Right lobe of liver (tissue), 6 donors: ENCODE measurements at regions not wholly inside any gene's neighbourhood (a gene's known extent, or its start where the extent isn't known, plus 50 kb on each side); places are given as distances from the start of the nearest gene placed in this dataset.

Source experiments
- ATAC-seq, 4 donors: fragments of 200-7000 bp; cut with Tn5 transposase; one replicate each; pipeline ENCODE4 v1.9.1; 2020; ENCODE audit warnings: mild to moderate bottlenecking in 4 of 4, moderate library complexity in 4 of 4
- DNase-seq, 3 donors: peaks; one replicate each; pipeline ENCODE4 v3.0.0-alpha.2; 2020
- H3K27ac ChIP-seq, 3 donors: fragments of 200-600 bp; one replicate each; pipeline ENCODE4 v1.8.0; 2022
- H3K27me3 ChIP-seq, 2 donors: fragments of 200-600 bp; one replicate each; pipeline ENCODE4 v1.8.0; 2022
- H3K36me3 ChIP-seq, 4 donors: fragments of 200-600 bp; sonication (generic) in 1 of 4; one replicate each; pipeline versions ENCODE4 v1.5.1 to v1.8.0; 2017 to 2022; ENCODE audit warnings: control low read depth in 1 of 4
- H3K4me1 ChIP-seq, 4 donors: fragments of 200-600 bp; sonication (generic) in 1 of 4; one replicate each; pipeline versions ENCODE4 v1.5.1 to v1.8.0; 2017 to 2022; ENCODE audit warnings: control low read depth in 1 of 4
- H3K4me3 ChIP-seq, 3 donors: fragments of 200-600 bp; one replicate each; pipeline ENCODE4 v1.8.0; 2022
- H3K9me3 ChIP-seq, 4 donors: fragments of 200-600 bp; sonication (generic) in 1 of 4; one replicate each; pipeline versions ENCODE4 v1.5.1 to v1.8.0; 2017 to 2022; ENCODE audit warnings: control low read depth in 1 of 4
- POLR2A ChIP-seq: fragments of 450-650 bp; IDR thresholded peaks from one replicate; pipeline ENCODE4 v1.6.1; 2017; ENCODE audit warnings: antibody characterized with exemption, mild to moderate bottlenecking
- WGBS: methylation state at CpG from one replicate; pipeline ENCODE4 v1.1.6; 2018; ENCODE audit warnings: low coverage, low lambda C conversion rate; ENCODE audit not compliant: insufficient coverage; ENCODE audit errors: missing lambda C conversion rate; 5-methylcytosine and 5-hydroxymethylcytosine counted together
- intact Hi-C, 2 donors: fragments of 100-400 bp; cut with DNase I; formaldehyde crosslinking; loops; one replicate each; pipeline versions ENCODE4 v1.11.2 to v1.14.1; 2022
- TF ChIP-seq, protein P1 (sequence below), 4 donors: fragments of 200-600 bp in 3 of 4; fragments of 450-650 bp in 1 of 4; IDR thresholded peaks; one replicate each; pipeline versions ENCODE4 v1.5.1 to v1.8.0; 2016 to 2022; ENCODE audit warnings: antibody characterized with exemption in 4 of 4, mild to moderate bottlenecking in 2 of 4
- donor health status: DM: no; HTN: yes; CAD: no.
- donor health status: DM: no; HTN: no; CAD: no.
- donor health status: DM: no; HTN: no; CAD: no.
- donor health status: DM: no; HTN: yes; CAD: no.
- donor health status: DM: no; HTN: yes; CAD: no.

DNA sequence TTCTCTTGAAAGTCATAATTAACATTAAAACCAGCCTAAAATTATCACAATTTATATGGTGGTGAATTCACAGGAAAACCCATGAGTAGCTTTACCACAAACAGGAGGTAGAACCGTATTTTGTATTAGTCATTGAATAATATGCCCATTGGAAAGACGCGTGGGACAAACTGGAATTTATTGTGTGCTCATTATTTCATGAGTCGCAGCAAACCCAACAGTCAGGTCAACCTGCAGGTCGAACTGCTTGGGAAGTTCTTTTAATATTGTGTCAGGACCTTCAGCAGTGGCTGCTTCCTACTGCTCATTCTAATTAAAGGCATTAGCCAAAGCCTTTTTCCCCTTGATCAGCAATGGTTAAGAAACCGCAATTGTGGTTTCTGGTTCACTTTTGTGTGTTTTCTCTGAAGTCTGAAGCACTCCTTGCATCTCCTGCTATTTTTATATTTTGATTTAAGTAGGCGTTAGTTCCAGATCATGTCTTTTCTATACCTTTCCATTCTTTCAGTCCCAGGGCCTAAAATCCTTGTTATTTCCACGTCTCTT, 100.1 kb downstream of the RAB11FIP2 start:
- Histone ChIP-seq H3K27me3 (no peaks in the 10 kb centered on the region), H3K9me3 (no peaks in the 10 kb centered on the region), H3K27ac (no peak overlapping the region), H3K36me3 (no peaks in the 10 kb centered on the region), H3K4me3 (no peak overlapping the region), H3K4me1 (no peaks in the 10 kb centered on the region)
- TF ChIP-seq, protein P1, sequence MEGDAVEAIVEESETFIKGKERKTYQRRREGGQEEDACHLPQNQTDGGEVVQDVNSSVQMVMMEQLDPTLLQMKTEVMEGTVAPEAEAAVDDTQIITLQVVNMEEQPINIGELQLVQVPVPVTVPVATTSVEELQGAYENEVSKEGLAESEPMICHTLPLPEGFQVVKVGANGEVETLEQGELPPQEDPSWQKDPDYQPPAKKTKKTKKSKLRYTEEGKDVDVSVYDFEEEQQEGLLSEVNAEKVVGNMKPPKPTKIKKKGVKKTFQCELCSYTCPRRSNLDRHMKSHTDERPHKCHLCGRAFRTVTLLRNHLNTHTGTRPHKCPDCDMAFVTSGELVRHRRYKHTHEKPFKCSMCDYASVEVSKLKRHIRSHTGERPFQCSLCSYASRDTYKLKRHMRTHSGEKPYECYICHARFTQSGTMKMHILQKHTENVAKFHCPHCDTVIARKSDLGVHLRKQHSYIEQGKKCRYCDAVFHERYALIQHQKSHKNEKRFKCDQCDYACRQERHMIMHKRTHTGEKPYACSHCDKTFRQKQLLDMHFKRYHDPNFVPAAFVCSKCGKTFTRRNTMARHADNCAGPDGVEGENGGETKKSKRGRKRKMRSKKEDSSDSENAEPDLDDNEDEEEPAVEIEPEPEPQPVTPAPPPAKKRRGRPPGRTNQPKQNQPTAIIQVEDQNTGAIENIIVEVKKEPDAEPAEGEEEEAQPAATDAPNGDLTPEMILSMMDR (IDR thresholded peaks at IDR 0.05): no peak
- TF ChIP-seq POLR2A: no peak
- DNase-seq: no peak
- intact Hi-C loops: no loop called here
- WGBS: 69% methylated on average over 8 of the region's 8 CpGs
- ATAC-seq: no peak

DNA sequence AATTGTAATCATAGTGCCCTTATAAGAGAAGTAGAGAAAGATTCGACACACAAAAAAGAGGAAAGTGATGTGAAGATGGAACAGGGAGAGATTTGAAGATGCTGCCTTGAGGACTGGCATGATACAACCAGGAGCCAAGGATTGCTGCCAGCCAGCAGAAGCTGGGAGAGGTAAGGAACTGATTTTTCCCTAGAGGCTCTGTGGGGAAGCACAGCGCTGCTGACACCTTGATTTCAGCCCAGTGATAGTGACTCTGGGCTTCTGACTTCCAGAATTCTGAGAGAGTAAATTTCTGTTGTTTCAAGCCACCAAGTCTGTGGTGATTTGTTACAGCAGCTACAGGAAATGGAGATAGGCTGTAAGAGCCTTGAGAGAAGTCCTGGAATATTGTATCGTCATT, 98.2 kb downstream of the RAB11FIP2 start:
- Histone ChIP-seq H3K4me1 (no peaks in the 10 kb centered on the region), H3K36me3 (no peaks in the 10 kb centered on the region), H3K27ac (no peak overlapping the region), H3K9me3 (no peaks in the 10 kb centered on the region), H3K27me3 (no peaks in the 10 kb centered on the region), H3K4me3 (no peak overlapping the region)
- 82% methylated on average over 3 of the region's 3 CpGs for WGBS
- no peak for ATAC-seq
- intact Hi-C loops: no loop called here
- TF ChIP-seq POLR2A: no peak
- TF ChIP-seq, protein P1 (IDR thresholded peaks at IDR 0.05): no peak
- DNase-seq: no peak

DNA sequence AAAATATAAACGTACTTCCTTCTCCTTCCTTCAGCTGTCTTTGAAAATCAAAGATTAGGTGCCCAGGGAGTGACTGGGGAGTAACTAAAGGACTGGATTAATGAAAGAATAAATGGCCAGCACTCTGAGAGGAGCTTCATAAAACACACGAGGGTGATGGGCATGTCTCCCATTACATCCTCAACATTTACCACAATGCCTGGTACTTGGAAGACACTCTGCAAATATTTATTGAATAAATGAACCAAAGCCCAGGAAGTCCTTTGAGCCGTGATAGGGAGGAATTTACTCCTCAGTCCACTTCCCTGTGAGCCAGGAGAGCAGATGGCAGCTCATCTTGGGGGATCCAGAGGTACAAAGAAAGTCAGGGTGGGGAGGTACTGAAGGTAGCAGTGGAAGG, 96.3 kb downstream of the RAB11FIP2 start:
- Histone ChIP-seq H3K27ac (no peak overlapping the region), H3K36me3 (no peaks in the 10 kb centered on the region), H3K9me3 (no peaks in the 10 kb centered on the region), H3K27me3 (no peaks in the 10 kb centered on the region), H3K4me1 (no peaks in the 10 kb centered on the region), H3K4me3 (no peak overlapping the region)
- no peak for TF ChIP-seq POLR2A
- TF ChIP-seq, protein P1 (IDR thresholded peaks at IDR 0.05): no peak
- intact Hi-C loops: no loop called here
- WGBS: 22% methylated on average over 3 of the region's 3 CpGs
- ATAC-seq (no peak), DNase-seq (no peak)
